Keratinocyte (primary cell): ENCODE measurements at regions not wholly inside any gene's neighbourhood (a gene's known extent, or its start where the extent isn't known, plus 50 kb on each side); places are given as distances from the start of the nearest gene placed in this dataset.

Experiments used
- DNase-seq: peaks from one replicate; pipeline ENCODE4 v3.0.0-alpha.2; 2011; ENCODE audit warnings: low read depth, missing footprints, low spot score
- FAIRE-seq: peaks from 2 replicates; lab custom pipeline; 2011; peaks lifted over from hg19 to GRCh38; lab: Jason Lieb, UNC
- H2AFZ ChIP-seq: 2 replicates; pipeline ENCODE4 v1.6.0; 2012; ENCODE audit warnings: low read length, control low read depth, inconsistent platforms; ENCODE audit not compliant: control insufficient read depth
- H3K27ac ChIP-seq: 2 replicates; pipeline ENCODE4 v1.5.1; 2011; ENCODE audit warnings: low read length; ENCODE audit not compliant: control insufficient read depth, insufficient read depth
- H3K27me3 ChIP-seq: 3 replicates; pipeline ENCODE4 v1.6.0; 2011; ENCODE audit warnings: low read length; ENCODE audit not compliant: control insufficient read depth, insufficient read depth; ENCODE audit errors: extremely low read depth
- H3K36me3 ChIP-seq, 2 experiments: 2 replicates in 1 of 2; 3 replicates in 1 of 2; pipeline ENCODE4 v1.5.1; 2011; ENCODE audit warnings: low read length in 2 of 2, mild to moderate bottlenecking in 1 of 2; ENCODE audit not compliant: control insufficient read depth in 2 of 2, insufficient read depth in 2 of 2; ENCODE audit errors: extremely low read depth in 1 of 2
- H3K4me1 ChIP-seq: 3 replicates; pipeline ENCODE4 v1.5.1; 2011; ENCODE audit warnings: low read length; ENCODE audit not compliant: control insufficient read depth, insufficient read depth; ENCODE audit errors: extremely low read depth
- H3K4me2 ChIP-seq: 3 replicates; pipeline ENCODE4 v1.6.0; 2011; ENCODE audit warnings: low read depth, low read length; ENCODE audit not compliant: control insufficient read depth, insufficient read depth; ENCODE audit errors: extremely low read depth
- H3K4me3 ChIP-seq, 3 experiments: fragments of 200-600 bp in 1 of 3; sonication (generic) in 1 of 3; 2 replicates in 2 of 3; 3 replicates in 1 of 3; pipeline ENCODE4 v1.5.1; 2011 to 2016; ENCODE audit warnings: low read length in 3 of 3, mild to moderate bottlenecking in 3 of 3, control low read depth in 2 of 3, inconsistent platforms in 1 of 3, low read depth in 1 of 3, mixed read lengths in 1 of 3, mixed run types in 1 of 3, moderate library complexity in 1 of 3; ENCODE audit not compliant: control insufficient read depth in 2 of 3, insufficient read depth in 2 of 3; ENCODE audit errors: extremely low read depth in 1 of 3
- H3K79me2 ChIP-seq: 2 replicates; pipeline ENCODE4 v1.6.0; 2012; ENCODE audit warnings: low read length; ENCODE audit not compliant: control insufficient read depth, insufficient read depth
- H3K9ac ChIP-seq: 3 replicates; pipeline ENCODE4 v1.6.0; 2011; ENCODE audit warnings: low read length; ENCODE audit not compliant: control insufficient read depth, insufficient read depth; ENCODE audit errors: extremely low read depth
- H3K9me1 ChIP-seq: 3 replicates; pipeline ENCODE4 v1.6.0; 2011; ENCODE audit warnings: low read length; ENCODE audit not compliant: control insufficient read depth, insufficient read depth; ENCODE audit errors: extremely low read depth
- H3K9me3 ChIP-seq: 2 replicates; pipeline ENCODE4 v1.5.1; 2012; ENCODE audit warnings: low read depth, low read length; ENCODE audit not compliant: control insufficient read depth
- H4K20me1 ChIP-seq: 3 replicates; pipeline ENCODE4 v1.6.0; 2011; ENCODE audit warnings: low read length; ENCODE audit not compliant: control insufficient read depth, insufficient read depth; ENCODE audit errors: extremely low read depth
- CTCF ChIP-seq, 3 experiments: IDR thresholded peaks in 1 of 3; conservative IDR thresholded peaks in 1 of 3; optimal IDR thresholded peaks in 1 of 3; 2 replicates in 2 of 3; 3 replicates in 1 of 3; pipeline versions ENCODE3 to v1.5.1; 2011; ENCODE audit warnings: low read length in 3 of 3, mild to moderate bottlenecking in 3 of 3, moderate library complexity in 2 of 3, control low read depth in 1 of 3, inconsistent platforms in 1 of 3; ENCODE audit not compliant: insufficient read depth in 2 of 3; ENCODE audit errors: extremely low read depth in 1 of 3
- EZH2 ChIP-seq: IDR thresholded peaks from one replicate; pipeline ENCODE4 v1.6.1; 2012; ENCODE audit warnings: inconsistent platforms, mild to moderate bottlenecking, low read length, moderate library complexity
- dilution Hi-C: fragments of 300-500 bp; cut with MboI; formaldehyde crosslinking; loops from one replicate; pipeline ENCODE4 v1.7.0; 2020; ENCODE audit warnings: low sequenced_read_pairs; ENCODE audit not compliant: extremely low pct_ligation_motif_present

- Histone ChIP-seq H3K4me3 (no peak overlapping the region), H3K9ac (no peak overlapping the region), H2AFZ (no peak overlapping the region), H4K20me1 (no peaks in the 10 kb centered on the region), H3K9me3 (no peaks in the 10 kb centered on the region), H3K36me3 (no peaks in the 10 kb centered on the region), H3K4me2 (no peak overlapping the region), H3K9me1 (no peaks in the 10 kb centered on the region), H3K27ac (no peak overlapping the region), H3K4me1 (no peaks in the 10 kb centered on the region), H3K27me3 (no peaks in the 10 kb centered on the region), H3K79me2 (no peaks in the 10 kb centered on the region)
- DNase-seq (no peak), FAIRE-seq (no peak)
- no peak for TF ChIP-seq CTCF (optimal IDR thresholded peaks at IDR 0.05 in 1 of 3, IDR thresholded peaks at IDR 0.05 in 1 of 3, conservative IDR thresholded peaks at IDR 0.05 in 1 of 3; ENCODE audit: extremely low read depth in 1 of 3, insufficient read depth in 2 of 3, low read length in 3 of 3)
- no peak for TF ChIP-seq EZH2
- dilution Hi-C loops = no loop called here
These were observed 404.8 kb downstream of the MBD2 start for GRCh38 chr18:53819671-53820070.

DNA sequence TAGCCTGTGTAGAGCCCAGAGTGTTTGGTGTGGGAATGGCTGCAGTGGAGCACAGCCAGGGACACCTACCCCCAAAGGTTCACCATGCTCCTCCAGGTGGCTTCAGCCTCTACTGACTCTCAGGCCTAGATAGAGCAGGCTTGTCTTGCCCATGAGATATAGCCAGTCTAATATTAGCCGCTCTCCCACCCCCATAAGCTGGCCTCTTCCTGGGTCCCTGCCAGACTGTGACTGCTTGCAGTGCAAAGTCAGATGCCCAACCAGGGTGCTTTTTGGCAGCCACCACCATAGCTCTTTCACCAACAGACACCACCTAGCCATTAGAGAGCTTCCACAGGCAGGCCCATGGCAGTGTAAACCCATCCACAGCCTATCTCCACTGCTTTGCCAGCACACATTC is 405.3 kb downstream of the MBD2 start:
- Histone ChIP-seq H3K4me3 (no peak overlapping the region), H4K20me1 (no peaks in the 10 kb centered on the region), H3K27ac (no peak overlapping the region), H3K4me1 (no peaks in the 10 kb centered on the region), H3K36me3 (no peaks in the 10 kb centered on the region), H3K9ac (no peak overlapping the region), H3K79me2 (no peaks in the 10 kb centered on the region), H3K4me2 (no peak overlapping the region), H3K27me3 (no peaks in the 10 kb centered on the region), H3K9me1 (no peaks in the 10 kb centered on the region), H2AFZ (no peak overlapping the region), H3K9me3 (no peaks in the 10 kb centered on the region)
- DNase-seq (no peak), FAIRE-seq (no peak)
- TF ChIP-seq CTCF (optimal IDR thresholded peaks at IDR 0.05 in 1 of 3, IDR thresholded peaks at IDR 0.05 in 1 of 3, conservative IDR thresholded peaks at IDR 0.05 in 1 of 3; ENCODE audit: extremely low read depth in 1 of 3, insufficient read depth in 2 of 3, low read length in 3 of 3) (no peak), EZH2 (no peak)
- dilution Hi-C loops = no loop called here
